ENCODE measurements at regions not wholly inside any gene's neighbourhood (a gene's known extent, or its start where the extent isn't known, plus 50 kb on each side); places are given as distances from the start of the nearest gene placed in this dataset.

- no peaks in the 10 kb centered on the region for H3K36me3 ChIP-seq
- no peak overlapping the region for H3K27ac ChIP-seq
- no peak overlapping the region for H3K4me3 ChIP-seq (ENCODE audit: low read depth in 1 of 2, low read length in 1 of 2)
- H3K4me1 ChIP-seq (ENCODE audit: control insufficient read depth in 1 of 2, insufficient read depth in 1 of 2, low read depth in 1 of 2, low read length in 1 of 2): no peaks in the 10 kb centered on the region
- no peak for TF ChIP-seq CTCF (IDR thresholded peaks at IDR 0.05)
- H3K27me3 ChIP-seq: no peaks in the 10 kb centered on the region
- H3K9me3 ChIP-seq: no peaks in the 10 kb centered on the region
Observed at GRCh38 chr16:50932348-50932935, 190.6 kb downstream of the CYLD start.

- no peak for TF ChIP-seq CTCF (IDR thresholded peaks at IDR 0.05)
- Histone ChIP-seq H3K27me3 (peaks cover 5% of the 10 kb centered on the region), H3K9me3 (no peaks in the 10 kb centered on the region), H3K4me3 (ENCODE audit: low read depth in 1 of 2, low read length in 1 of 2) (no peak overlapping the region), H3K27ac (no peak overlapping the region), H3K36me3 (no peaks in the 10 kb centered on the region), H3K4me1 (ENCODE audit: control insufficient read depth in 1 of 2, insufficient read depth in 1 of 2, low read depth in 1 of 2, low read length in 1 of 2) (no peaks in the 10 kb centered on the region)
Observed at GRCh38 chr16:50928065-50928464, 186.2 kb downstream of the CYLD start.

GRCh38 chr16:50925758-50926357 lies 184.0 kb downstream of the CYLD start:
- Histone ChIP-seq H3K27me3 (peaks cover 5% of the 10 kb centered on the region), H3K36me3 (no peaks in the 10 kb centered on the region), H3K4me3 (ENCODE audit: low read depth in 1 of 2, low read length in 1 of 2) (no peak overlapping the region), H3K9me3 (no peaks in the 10 kb centered on the region), H3K4me1 (ENCODE audit: control insufficient read depth in 1 of 2, insufficient read depth in 1 of 2, low read depth in 1 of 2, low read length in 1 of 2) (no peaks in the 10 kb centered on the region), H3K27ac (no peak overlapping the region)
- no peak for TF ChIP-seq CTCF (IDR thresholded peaks at IDR 0.05)

- no peaks in the 10 kb centered on the region for H3K4me1 ChIP-seq (ENCODE audit: control insufficient read depth in 1 of 2, insufficient read depth in 1 of 2, low read depth in 1 of 2, low read length in 1 of 2)
- H3K27me3 ChIP-seq: peaks cover 5% of the 10 kb centered on the region
- H3K27ac ChIP-seq: no peak overlapping the region
- H3K4me3 ChIP-seq (ENCODE audit: low read depth in 1 of 2, low read length in 1 of 2): no peak overlapping the region
- H3K36me3 ChIP-seq: no peaks in the 10 kb centered on the region
- no peak for TF ChIP-seq CTCF (IDR thresholded peaks at IDR 0.05)
- H3K9me3 ChIP-seq: no peaks in the 10 kb centered on the region
Observed at GRCh38 chr16:50924759-50925545, 183.1 kb downstream of the CYLD start.

- Histone ChIP-seq H3K36me3 (no peaks in the 10 kb centered on the region), H3K4me1 (ENCODE audit: control insufficient read depth in 1 of 2, insufficient read depth in 1 of 2, low read depth in 1 of 2, low read length in 1 of 2) (no peaks in the 10 kb centered on the region), H3K27me3 (peaks cover 4% of the 10 kb centered on the region), H3K9me3 (no peaks in the 10 kb centered on the region), H3K4me3 (ENCODE audit: low read depth in 1 of 2, low read length in 1 of 2) (no peak overlapping the region), H3K27ac (no peak overlapping the region)
- TF ChIP-seq CTCF (IDR thresholded peaks at IDR 0.05): no peak
Observed at GRCh38 chr16:50917950-50918703, 176.2 kb downstream of the CYLD start.

All from neutrophil (primary cell).